Keratinocyte (primary cell): ENCODE measurements at regions not wholly inside any gene's neighbourhood (a gene's known extent, or its start where the extent isn't known, plus 50 kb on each side); places are given as distances from the start of the nearest gene placed in this dataset.
"Not testable (repeated sequence)": the region's sequence is repeated elsewhere in the genome, so short reads cannot be mapped to it uniquely, and the experiment has no call there.

Experiments
- DNase-seq: peaks from one replicate; pipeline ENCODE4 v3.0.0-alpha.2; 2011; ENCODE audit warnings: low read depth, missing footprints, low spot score
- FAIRE-seq: peaks from 2 replicates; lab custom pipeline; 2011; peaks lifted over from hg19 to GRCh38; lab: Jason Lieb, UNC
- H2AFZ ChIP-seq: 2 replicates; pipeline ENCODE4 v1.6.0; 2012; ENCODE audit warnings: low read length, control low read depth, inconsistent platforms; ENCODE audit not compliant: control insufficient read depth
- H3K27ac ChIP-seq: 2 replicates; pipeline ENCODE4 v1.5.1; 2011; ENCODE audit warnings: low read length; ENCODE audit not compliant: control insufficient read depth, insufficient read depth
- H3K27me3 ChIP-seq: 3 replicates; pipeline ENCODE4 v1.6.0; 2011; ENCODE audit warnings: low read length; ENCODE audit not compliant: control insufficient read depth, insufficient read depth; ENCODE audit errors: extremely low read depth
- H3K36me3 ChIP-seq, 2 experiments: 2 replicates in 1 of 2; 3 replicates in 1 of 2; pipeline ENCODE4 v1.5.1; 2011; ENCODE audit warnings: low read length in 2 of 2, mild to moderate bottlenecking in 1 of 2; ENCODE audit not compliant: control insufficient read depth in 2 of 2, insufficient read depth in 2 of 2; ENCODE audit errors: extremely low read depth in 1 of 2
- H3K4me1 ChIP-seq: 3 replicates; pipeline ENCODE4 v1.5.1; 2011; ENCODE audit warnings: low read length; ENCODE audit not compliant: control insufficient read depth, insufficient read depth; ENCODE audit errors: extremely low read depth
- H3K4me2 ChIP-seq: 3 replicates; pipeline ENCODE4 v1.6.0; 2011; ENCODE audit warnings: low read depth, low read length; ENCODE audit not compliant: control insufficient read depth, insufficient read depth; ENCODE audit errors: extremely low read depth
- H3K4me3 ChIP-seq, 3 experiments: fragments of 200-600 bp in 1 of 3; sonication (generic) in 1 of 3; 2 replicates in 2 of 3; 3 replicates in 1 of 3; pipeline ENCODE4 v1.5.1; 2011 to 2016; ENCODE audit warnings: low read length in 3 of 3, mild to moderate bottlenecking in 3 of 3, control low read depth in 2 of 3, inconsistent platforms in 1 of 3, low read depth in 1 of 3, mixed read lengths in 1 of 3, mixed run types in 1 of 3, moderate library complexity in 1 of 3; ENCODE audit not compliant: control insufficient read depth in 2 of 3, insufficient read depth in 2 of 3; ENCODE audit errors: extremely low read depth in 1 of 3
- H3K79me2 ChIP-seq: 2 replicates; pipeline ENCODE4 v1.6.0; 2012; ENCODE audit warnings: low read length; ENCODE audit not compliant: control insufficient read depth, insufficient read depth
- H3K9ac ChIP-seq: 3 replicates; pipeline ENCODE4 v1.6.0; 2011; ENCODE audit warnings: low read length; ENCODE audit not compliant: control insufficient read depth, insufficient read depth; ENCODE audit errors: extremely low read depth
- H3K9me1 ChIP-seq: 3 replicates; pipeline ENCODE4 v1.6.0; 2011; ENCODE audit warnings: low read length; ENCODE audit not compliant: control insufficient read depth, insufficient read depth; ENCODE audit errors: extremely low read depth
- H3K9me3 ChIP-seq: 2 replicates; pipeline ENCODE4 v1.5.1; 2012; ENCODE audit warnings: low read depth, low read length; ENCODE audit not compliant: control insufficient read depth
- H4K20me1 ChIP-seq: 3 replicates; pipeline ENCODE4 v1.6.0; 2011; ENCODE audit warnings: low read length; ENCODE audit not compliant: control insufficient read depth, insufficient read depth; ENCODE audit errors: extremely low read depth
- dilution Hi-C: fragments of 300-500 bp; cut with MboI; formaldehyde crosslinking; loops from one replicate; pipeline ENCODE4 v1.7.0; 2020; ENCODE audit warnings: low sequenced_read_pairs; ENCODE audit not compliant: extremely low pct_ligation_motif_present

- H3K27me3 ChIP-seq, H3K27ac ChIP-seq, H2AFZ ChIP-seq, H3K79me2 ChIP-seq, H3K9me3 ChIP-seq, H3K9ac ChIP-seq, FAIRE-seq, dilution Hi-C loops, H3K4me1 ChIP-seq, H3K4me2 ChIP-seq, H3K9me1 ChIP-seq, DNase-seq, H3K4me3 ChIP-seq, H4K20me1 ChIP-seq, H3K36me3 ChIP-seq: not testable (repeated sequence)
Observed at GRCh38 chr1:120278259-120278610, 101.9 kb upstream of the SEC22B start.

GRCh38 chr1:120277428-120278258 is 101.3 kb upstream of the SEC22B start:
- H4K20me1 ChIP-seq, FAIRE-seq, H3K36me3 ChIP-seq, H2AFZ ChIP-seq, H3K4me2 ChIP-seq, dilution Hi-C loops, H3K27ac ChIP-seq, H3K4me3 ChIP-seq, DNase-seq, H3K79me2 ChIP-seq, H3K27me3 ChIP-seq, H3K9me1 ChIP-seq, H3K9ac ChIP-seq, H3K4me1 ChIP-seq, H3K9me3 ChIP-seq: not testable (repeated sequence)

- H3K79me2 ChIP-seq, H3K9me1 ChIP-seq, H3K27me3 ChIP-seq, H2AFZ ChIP-seq, H3K9ac ChIP-seq, H4K20me1 ChIP-seq, DNase-seq, dilution Hi-C loops, H3K4me3 ChIP-seq, FAIRE-seq, H3K36me3 ChIP-seq, H3K27ac ChIP-seq, H3K4me1 ChIP-seq, H3K4me2 ChIP-seq, H3K9me3 ChIP-seq: not testable (repeated sequence)
Observed at GRCh38 chr1:120276710-120277109, 100.4 kb upstream of the SEC22B start.

GRCh38 chr1:120274438-120274837 is 98.1 kb upstream of the SEC22B start:
- H2AFZ ChIP-seq, H3K4me3 ChIP-seq, H3K79me2 ChIP-seq, H3K9ac ChIP-seq, H3K36me3 ChIP-seq, H3K4me1 ChIP-seq, H3K9me1 ChIP-seq, H3K4me2 ChIP-seq, H3K27ac ChIP-seq, H3K27me3 ChIP-seq, dilution Hi-C loops, H4K20me1 ChIP-seq, H3K9me3 ChIP-seq, FAIRE-seq, DNase-seq: not testable (repeated sequence)

GRCh38 chr1:120273363-120273762 is 97.0 kb upstream of the SEC22B start:
- H4K20me1 ChIP-seq, FAIRE-seq, H3K27ac ChIP-seq, H3K4me1 ChIP-seq, H3K79me2 ChIP-seq, H3K9me1 ChIP-seq, H2AFZ ChIP-seq, H3K36me3 ChIP-seq, H3K4me3 ChIP-seq, DNase-seq, H3K9ac ChIP-seq, H3K9me3 ChIP-seq, H3K4me2 ChIP-seq, H3K27me3 ChIP-seq, dilution Hi-C loops: not testable (repeated sequence)
